SK-N-MC (cell line): ENCODE measurements at regions not wholly inside any gene's neighbourhood (a gene's known extent, or its start where the extent isn't known, plus 50 kb on each side); places are given as distances from the start of the nearest gene placed in this dataset.

Experiments
- EZH2 ChIP-seq: fragments of 200-600 bp; sonication (generic); IDR thresholded peaks from one replicate; pipeline ENCODE4 v1.6.1; 2017; ENCODE audit warnings: antibody characterized with exemption
- POLR2AphosphoS5 ChIP-seq: IDR thresholded peaks from 2 replicates; pipeline ENCODE4 v1.6.1; 2012; ENCODE audit warnings: mild to moderate bottlenecking, low read depth, low read length, borderline replicate concordance

DNA sequence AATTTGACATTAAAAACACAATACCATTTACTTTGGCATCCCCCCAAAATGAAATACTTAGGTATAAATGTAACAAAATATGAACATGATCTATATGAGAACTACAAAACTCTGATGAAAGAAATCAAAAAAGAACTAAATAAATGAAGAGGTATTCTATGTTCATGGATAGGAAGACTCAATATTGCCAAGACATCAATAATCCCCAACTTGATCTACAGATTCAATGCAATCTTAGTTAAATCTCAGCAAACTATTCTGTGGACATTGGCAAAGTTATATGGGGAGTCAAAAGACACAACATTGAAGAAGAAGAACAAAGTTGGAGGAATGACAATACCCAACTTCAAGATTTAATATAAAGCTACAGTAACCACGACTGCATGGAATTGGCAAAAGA lies 145.2 kb upstream of the HEY2 start:
- TF ChIP-seq POLR2AphosphoS5 (no peak), EZH2 (no peak)
